ENCODE measurements at regions not wholly inside any gene's neighbourhood (a gene's known extent, or its start where the extent isn't known, plus 50 kb on each side); places are given as distances from the start of the nearest gene placed in this dataset.

DNA sequence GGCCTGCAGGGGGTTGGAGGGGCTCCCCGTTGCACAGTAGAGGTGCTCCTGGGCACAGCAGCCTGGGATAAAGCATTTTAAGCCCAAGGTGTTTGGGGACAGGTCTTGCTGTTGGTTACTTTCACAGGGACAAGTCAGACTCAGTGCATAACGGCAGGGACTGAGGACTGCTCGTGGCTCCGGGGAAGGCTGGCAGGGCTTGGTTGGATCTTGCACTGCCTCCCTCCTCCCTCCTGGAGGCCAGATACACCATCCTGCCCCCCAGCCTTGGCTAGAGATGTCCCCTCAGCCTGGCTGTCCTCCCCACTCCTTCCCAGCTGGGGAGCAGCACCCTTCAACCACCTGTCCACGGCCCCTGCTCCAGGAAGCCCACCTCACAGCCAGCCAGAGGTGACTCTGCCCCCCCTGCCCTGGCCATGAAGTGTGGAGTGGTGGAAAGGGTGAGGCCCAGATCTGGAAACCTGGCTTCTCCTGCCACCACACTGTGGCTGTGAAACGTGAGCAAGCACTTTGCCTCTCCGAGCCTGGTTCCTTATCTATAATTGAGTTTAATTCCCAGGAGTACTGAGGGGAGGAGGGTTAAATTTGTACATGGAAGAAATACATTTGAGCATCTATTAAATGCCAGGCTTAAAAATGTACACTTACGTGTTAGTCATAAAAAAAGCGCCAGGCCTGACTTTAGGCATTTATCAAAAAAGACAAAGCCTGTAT, 67.1 kb upstream of the TAF1B start:
- no peak for TF ChIP-seq POLR2A (IDR thresholded peaks at IDR 0.05)
- TF ChIP-seq, protein P1, sequence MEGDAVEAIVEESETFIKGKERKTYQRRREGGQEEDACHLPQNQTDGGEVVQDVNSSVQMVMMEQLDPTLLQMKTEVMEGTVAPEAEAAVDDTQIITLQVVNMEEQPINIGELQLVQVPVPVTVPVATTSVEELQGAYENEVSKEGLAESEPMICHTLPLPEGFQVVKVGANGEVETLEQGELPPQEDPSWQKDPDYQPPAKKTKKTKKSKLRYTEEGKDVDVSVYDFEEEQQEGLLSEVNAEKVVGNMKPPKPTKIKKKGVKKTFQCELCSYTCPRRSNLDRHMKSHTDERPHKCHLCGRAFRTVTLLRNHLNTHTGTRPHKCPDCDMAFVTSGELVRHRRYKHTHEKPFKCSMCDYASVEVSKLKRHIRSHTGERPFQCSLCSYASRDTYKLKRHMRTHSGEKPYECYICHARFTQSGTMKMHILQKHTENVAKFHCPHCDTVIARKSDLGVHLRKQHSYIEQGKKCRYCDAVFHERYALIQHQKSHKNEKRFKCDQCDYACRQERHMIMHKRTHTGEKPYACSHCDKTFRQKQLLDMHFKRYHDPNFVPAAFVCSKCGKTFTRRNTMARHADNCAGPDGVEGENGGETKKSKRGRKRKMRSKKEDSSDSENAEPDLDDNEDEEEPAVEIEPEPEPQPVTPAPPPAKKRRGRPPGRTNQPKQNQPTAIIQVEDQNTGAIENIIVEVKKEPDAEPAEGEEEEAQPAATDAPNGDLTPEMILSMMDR (IDR thresholded peaks at IDR 0.05): no peak
- no peak for TF ChIP-seq EP300 (IDR thresholded peaks at IDR 0.05)
- TF ChIP-seq POLR2AphosphoS5 (IDR thresholded peaks at IDR 0.05): no peak
- WGBS, 2 donors (ENCODE audit: low coverage in 1 of 2): 91% methylated on average over 4 of the region's 9 CpGs; no CpG with 5 or more reads in 1 of the 2 donors
- no peak overlapping the region for H3K27ac ChIP-seq

DNA sequence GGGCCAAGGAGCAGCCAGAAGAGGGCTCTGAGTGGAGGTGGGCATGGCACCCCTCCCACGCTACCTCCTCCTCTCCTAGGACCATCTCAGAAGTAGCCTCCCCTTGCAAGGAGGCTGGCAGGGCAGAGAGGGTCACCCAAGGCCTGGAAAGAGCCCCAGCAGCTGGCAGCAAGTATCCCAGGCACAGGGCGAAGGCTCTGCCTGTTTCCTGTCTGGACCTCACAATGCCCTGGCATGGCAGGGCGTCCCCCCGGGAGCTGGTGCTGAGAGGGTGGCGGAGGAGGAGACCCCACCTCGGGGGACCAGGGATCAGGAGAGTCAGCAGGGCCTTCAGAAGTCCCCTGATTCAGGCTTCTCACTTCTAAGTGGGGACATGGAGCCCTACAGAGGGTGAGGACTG, 66.2 kb upstream of the TAF1B start:
- H3K36me3 ChIP-seq: no peaks in the 10 kb centered on the region
- 93% methylated on average over 3 of the region's 6 CpGs; no CpG with 5 or more reads in 1 of the 2 donors for WGBS, 2 donors (ENCODE audit: low coverage in 1 of 2)
- peaks cover 0 to under 1% (median 0%) of the 10 kb centered on the region in 3 donors for H3K4me1 ChIP-seq
- no peaks in the 10 kb centered on the region for H3K9me3 ChIP-seq
- H3K27ac ChIP-seq: no peak overlapping the region
- no peak for ATAC-seq
- TF ChIP-seq POLR2A (IDR thresholded peaks at IDR 0.05) (no peak), EP300 (IDR thresholded peaks at IDR 0.05) (no peak), POLR2AphosphoS5 (IDR thresholded peaks at IDR 0.05) (no peak)
- TF ChIP-seq, protein P1 (IDR thresholded peaks at IDR 0.05): no peak
- no peaks in the 10 kb centered on the region for H3K27me3 ChIP-seq
- H3K4me3 ChIP-seq: no peak overlapping the region

More for the DNA sequence above, 67.1 kb upstream of the TAF1B start:
- H3K4me1 ChIP-seq: peaks cover 0 to 10% (median 8%) of the 10 kb centered on the region in 3 donors
- ATAC-seq: no peak
- no peaks in the 10 kb centered on the region for H3K36me3 ChIP-seq
- H3K4me3 ChIP-seq: no peak overlapping the region
- no peaks in the 10 kb centered on the region for H3K9me3 ChIP-seq
- H3K27me3 ChIP-seq: no peaks in the 10 kb centered on the region

DNA sequence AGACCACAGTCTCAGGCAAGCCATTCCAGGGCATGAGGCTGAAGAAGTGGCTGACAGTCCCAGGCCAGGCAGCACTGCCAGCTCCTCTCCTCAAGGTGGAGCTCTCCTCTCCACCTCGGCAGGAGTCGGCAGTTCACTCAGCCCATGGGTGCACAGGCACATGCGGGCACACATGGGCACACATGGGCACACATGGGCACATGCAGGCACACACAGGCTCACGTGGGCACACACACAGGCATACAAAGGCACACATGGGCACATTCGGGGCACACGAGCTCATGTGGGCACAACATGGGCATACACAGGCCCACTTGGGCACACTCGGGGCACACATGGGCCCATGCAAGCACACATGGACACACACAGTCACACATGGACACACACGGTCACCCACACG, 65.3 kb upstream of the TAF1B start:
- Histone ChIP-seq H3K36me3 (no peaks in the 10 kb centered on the region), H3K27me3 (no peaks in the 10 kb centered on the region), H3K4me1 (no peaks in the 10 kb centered on the region), H3K4me3 (no peak overlapping the region), H3K27ac (no peak overlapping the region), H3K9me3 (no peaks in the 10 kb centered on the region)
- TF ChIP-seq, protein P1 (IDR thresholded peaks at IDR 0.05): no peak
- WGBS, 2 donors (ENCODE audit: low coverage in 1 of 2): 100% methylated on average over 2 of the region's 9 CpGs; no CpG with 5 or more reads in 1 of the 2 donors
- ATAC-seq: no peak

DNA sequence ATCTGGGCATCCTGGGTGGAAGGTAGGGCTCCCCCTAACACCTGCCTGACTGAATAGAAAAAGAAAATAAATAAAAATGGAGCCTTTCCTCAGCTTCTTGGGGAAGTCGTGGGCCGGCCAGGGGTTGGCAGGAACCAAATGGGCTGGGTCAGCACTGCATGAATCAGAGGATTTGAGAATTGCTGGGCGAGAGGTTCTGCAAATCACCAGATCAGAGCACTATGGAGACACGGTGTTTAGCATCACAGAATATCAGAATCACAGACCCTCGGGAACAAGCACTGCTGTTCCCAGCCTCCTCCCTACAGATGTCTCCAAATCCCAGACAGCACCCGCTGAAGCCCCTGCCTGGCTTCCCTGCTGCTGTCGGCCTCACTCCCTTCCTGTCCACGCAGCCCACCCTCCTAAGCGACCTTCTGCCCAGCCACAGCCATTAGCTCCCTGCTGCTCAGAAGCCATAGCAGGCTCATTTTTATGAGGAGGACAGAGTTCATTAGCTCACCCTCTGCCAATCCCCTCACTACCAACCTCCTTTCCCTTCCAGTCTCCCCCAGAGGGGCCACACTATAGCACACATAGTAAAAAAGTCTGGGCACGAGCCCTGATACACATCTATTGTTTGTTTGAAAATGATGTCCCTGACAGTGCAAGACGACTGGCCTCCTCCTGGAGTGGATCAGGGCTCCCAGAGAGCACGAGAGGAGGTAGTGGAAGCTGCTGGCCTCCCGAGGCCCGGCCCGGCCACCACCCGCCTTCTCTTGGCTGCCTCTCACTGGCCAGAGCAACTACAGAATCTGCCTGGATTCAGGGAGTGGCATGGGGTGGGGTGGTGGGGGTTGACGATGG, 64.6 kb upstream of the TAF1B start:
- Histone ChIP-seq H3K27me3 (no peaks in the 10 kb centered on the region), H3K4me1 (no peaks in the 10 kb centered on the region), H3K4me3 (no peak overlapping the region), H3K36me3 (no peaks in the 10 kb centered on the region), H3K27ac (no peak overlapping the region), H3K9me3 (no peaks in the 10 kb centered on the region)
- TF ChIP-seq, protein P1 (IDR thresholded peaks at IDR 0.05): no peak
- TF ChIP-seq POLR2A (IDR thresholded peaks at IDR 0.05) (no peak), EP300 (IDR thresholded peaks at IDR 0.05) (no peak)
- WGBS, 2 donors (ENCODE audit: low coverage in 1 of 2): 77 to 86% methylated on average over 5 to 6 of the region's 17 CpGs
- no peak for ATAC-seq

Data from gastroesophageal sphincter (tissue), 4 donors.